Large intestine (tissue), 3 donors: ENCODE measurements at regions not wholly inside any gene's neighbourhood (a gene's known extent, or its start where the extent isn't known, plus 50 kb on each side); places are given as distances from the start of the nearest gene placed in this dataset.

Experiments used
- DNase-seq, 2 donors: peaks; one replicate each; pipeline versions ENCODE4 v3.0.0 to v3.0.0-alpha.2; 2013
- H3K27ac ChIP-seq: one replicate; pipeline ENCODE4 v1.5.1; 2013; ENCODE audit warnings: low read length
- H3K27me3 ChIP-seq: 2 replicates; pipeline ENCODE4 v1.6.1; 2013; ENCODE audit warnings: low read length; ENCODE audit not compliant: control insufficient read depth, insufficient read depth
- H3K36me3 ChIP-seq: 2 replicates; pipeline ENCODE4 v1.6.1; 2013; ENCODE audit warnings: low read length; ENCODE audit not compliant: control insufficient read depth, insufficient read depth
- H3K4me1 ChIP-seq: one replicate; pipeline ENCODE4 v1.6.1; 2013; ENCODE audit warnings: low read length; ENCODE audit not compliant: control insufficient read depth, insufficient read depth
- H3K4me3 ChIP-seq: one replicate; pipeline ENCODE4 v1.5.1; 2013; ENCODE audit warnings: low read length
- H3K9me3 ChIP-seq: one replicate; pipeline ENCODE4 v1.6.1; 2013; ENCODE audit warnings: mild to moderate bottlenecking, low read depth, low read length, moderate library complexity; ENCODE audit not compliant: control insufficient read depth
- WGBS: methylation state at CpG from one replicate; pipeline ENCODE4 v1.1.5; 2013; ENCODE audit warnings: low lambda C conversion rate; ENCODE audit not compliant: insufficient coverage; 5-methylcytosine and 5-hydroxymethylcytosine counted together

GRCh38 chr20:52457826-52458225, 266.2 kb upstream of the ZFP64 start:
- no peak overlapping the region for H3K27ac ChIP-seq
- no peaks in the 10 kb centered on the region for H3K27me3 ChIP-seq
- H3K36me3 ChIP-seq = no peaks in the 10 kb centered on the region
- no peaks in the 10 kb centered on the region for H3K4me1 ChIP-seq
- H3K9me3 ChIP-seq = no peaks in the 10 kb centered on the region
- DNase-seq = no peak
- no peak overlapping the region for H3K4me3 ChIP-seq
- WGBS = no CpG with 5 or more reads among the region's 2 CpGs

- DNase-seq = no peak
- H3K27me3 ChIP-seq = no peaks in the 10 kb centered on the region
- no peaks in the 10 kb centered on the region for H3K9me3 ChIP-seq
- H3K4me1 ChIP-seq = no peaks in the 10 kb centered on the region
- no peak overlapping the region for H3K27ac ChIP-seq
- no CpG with 5 or more reads among the region's 2 CpGs for WGBS
- H3K4me3 ChIP-seq = no peak overlapping the region
- H3K36me3 ChIP-seq = no peaks in the 10 kb centered on the region
Measured at GRCh38 chr20:52454660-52455059, 263.1 kb upstream of the ZFP64 start.

- no peak for DNase-seq
- Histone ChIP-seq H3K4me1 (no peaks in the 10 kb centered on the region), H3K4me3 (no peak overlapping the region), H3K27me3 (no peaks in the 10 kb centered on the region), H3K9me3 (no peaks in the 10 kb centered on the region), H3K36me3 (no peaks in the 10 kb centered on the region), H3K27ac (no peak overlapping the region)
- 73% methylated on average over 3 of the region's 7 CpGs for WGBS
Measured at GRCh38 chr20:52448513-52449232, 257.1 kb upstream of the ZFP64 start.

GRCh38 chr20:52447225-52447551, 255.6 kb upstream of the ZFP64 start:
- no peak for DNase-seq
- Histone ChIP-seq H3K36me3 (no peaks in the 10 kb centered on the region), H3K27ac (no peak overlapping the region), H3K4me1 (no peaks in the 10 kb centered on the region), H3K9me3 (no peaks in the 10 kb centered on the region), H3K27me3 (no peaks in the 10 kb centered on the region), H3K4me3 (no peak overlapping the region)
- WGBS = no CpG with 5 or more reads among the region's 1 CpG

- no peak for DNase-seq
- H3K27me3 ChIP-seq = no peaks in the 10 kb centered on the region
- H3K36me3 ChIP-seq = no peaks in the 10 kb centered on the region
- H3K27ac ChIP-seq = no peak overlapping the region
- H3K4me3 ChIP-seq = no peak overlapping the region
- no peaks in the 10 kb centered on the region for H3K4me1 ChIP-seq
- H3K9me3 ChIP-seq = no peaks in the 10 kb centered on the region
- WGBS = 100% methylated on average over 4 of the region's 14 CpGs
Measured at GRCh38 chr20:52446421-52447224, 255.0 kb upstream of the ZFP64 start.

GRCh38 chr20:52444455-52444854, 252.9 kb upstream of the ZFP64 start:
- Histone ChIP-seq H3K9me3 (no peaks in the 10 kb centered on the region), H3K36me3 (no peaks in the 10 kb centered on the region), H3K27me3 (peaks cover under 1% of the 10 kb centered on the region), H3K4me3 (no peak overlapping the region), H3K27ac (no peak overlapping the region), H3K4me1 (no peaks in the 10 kb centered on the region)
- no CpG with 5 or more reads among the region's 1 CpG for WGBS
- no peak for DNase-seq

- no peaks in the 10 kb centered on the region for H3K36me3 ChIP-seq
- no peak overlapping the region for H3K4me3 ChIP-seq
- H3K27me3 ChIP-seq = peaks cover 2% of the 10 kb centered on the region
- H3K27ac ChIP-seq = no peak overlapping the region
- no peaks in the 10 kb centered on the region for H3K4me1 ChIP-seq
- H3K9me3 ChIP-seq = no peaks in the 10 kb centered on the region
- DNase-seq = no peak
Measured at GRCh38 chr20:52443874-52444273, 252.3 kb upstream of the ZFP64 start.

GRCh38 chr20:52441710-52442109, 250.1 kb upstream of the ZFP64 start:
- 86% methylated on average over 2 of the region's 5 CpGs for WGBS
- DNase-seq = no peak
- Histone ChIP-seq H3K4me1 (no peaks in the 10 kb centered on the region), H3K4me3 (no peak overlapping the region), H3K9me3 (no peaks in the 10 kb centered on the region), H3K27ac (no peak overlapping the region), H3K27me3 (peaks cover 2% of the 10 kb centered on the region), H3K36me3 (no peaks in the 10 kb centered on the region)

- DNase-seq = no peak
- Histone ChIP-seq H3K36me3 (no peaks in the 10 kb centered on the region), H3K9me3 (no peaks in the 10 kb centered on the region), H3K4me1 (no peaks in the 10 kb centered on the region), H3K4me3 (no peak overlapping the region), H3K27me3 (peaks cover 2% of the 10 kb centered on the region), H3K27ac (no peak overlapping the region)
- 100% methylated on average over 1 of the region's 4 CpGs for WGBS
Measured at GRCh38 chr20:52439375-52439774, 247.8 kb upstream of the ZFP64 start.

- H3K4me1 ChIP-seq = no peaks in the 10 kb centered on the region
- H3K9me3 ChIP-seq = no peaks in the 10 kb centered on the region
- no peak overlapping the region for H3K27ac ChIP-seq
- H3K36me3 ChIP-seq = no peaks in the 10 kb centered on the region
- H3K4me3 ChIP-seq = no peak overlapping the region
- peaks cover 2% of the 10 kb centered on the region for H3K27me3 ChIP-seq
- 40% methylated on average over 1 of the region's 8 CpGs for WGBS
- DNase-seq = no peak
Measured at GRCh38 chr20:52438326-52438963, 246.9 kb upstream of the ZFP64 start.
